Cardiac fibroblast (primary cell): ENCODE measurements at regions not wholly inside any gene's neighbourhood (a gene's known extent, or its start where the extent isn't known, plus 50 kb on each side); places are given as distances from the start of the nearest gene placed in this dataset.

Experiments used
- DNase-seq, 2 donors: peaks; one replicate each; pipeline versions ENCODE4 v3.0.0 to v3.0.0-alpha.2; 2010; ENCODE audit warnings: low read depth in 2 of 2
- H3K4me3 ChIP-seq, 2 donors: replicated peaks in 1 of 2; 1 replicate in 1 of 2; 2 replicates in 1 of 2; pipeline ENCODE4 v1.5.1; 2011; ENCODE audit warnings: low read depth in 2 of 2, low read length in 2 of 2, mild to moderate bottlenecking in 2 of 2, moderate library complexity in 1 of 2
- CTCF ChIP-seq: IDR thresholded peaks from one replicate; pipeline ENCODE4 v1.5.1; 2011; ENCODE audit warnings: low read depth, mild to moderate bottlenecking, low read length, inconsistent platforms

- H3K4me3 ChIP-seq = no peak overlapping the region
- TF ChIP-seq CTCF = no peak
- no peak for DNase-seq
These were observed 334.2 kb upstream of the CDH8 start for GRCh38 chr16:62370445-62370844.

- no peak for DNase-seq
- TF ChIP-seq CTCF = no peak
- no peak overlapping the region for H3K4me3 ChIP-seq
These were observed 327.3 kb upstream of the CDH8 start for GRCh38 chr16:62363501-62363900.

- no peak overlapping the region for H3K4me3 ChIP-seq
- DNase-seq = no peak
- no peak for TF ChIP-seq CTCF
These were observed 317.1 kb upstream of the CDH8 start for GRCh38 chr16:62353355-62353754.

GRCh38 chr16:62342216-62342615 lies 306.0 kb upstream of the CDH8 start:
- TF ChIP-seq CTCF = no peak
- no peak for DNase-seq
- no peak overlapping the region for H3K4me3 ChIP-seq

GRCh38 chr16:62335356-62335755 lies 299.1 kb upstream of the CDH8 start:
- no peak for TF ChIP-seq CTCF
- no peak for DNase-seq
- H3K4me3 ChIP-seq = no peak overlapping the region

- DNase-seq = no peak
- no peak for TF ChIP-seq CTCF
- no peak overlapping the region for H3K4me3 ChIP-seq
These were observed 285.4 kb upstream of the CDH8 start for GRCh38 chr16:62321606-62322005.

- H3K4me3 ChIP-seq = no peak overlapping the region
- TF ChIP-seq CTCF = no peak
- no peak for DNase-seq
These were observed 262.4 kb upstream of the CDH8 start for GRCh38 chr16:62298600-62298999.
